Activated CD4-positive, alpha-beta T cell treated with anti-CD3 and anti-CD28 coated beads, Interleukin-2, amount 50 U/mL, for 24 hours (primary cell): ENCODE measurements at regions not wholly inside any gene's neighbourhood (a gene's known extent, or its start where the extent isn't known, plus 50 kb on each side); places are given as distances from the start of the nearest gene placed in this dataset.

ENCODE experiments used
- DNase-seq, 2 donors: peaks; one replicate each; pipeline ENCODE4 v3.0.0-alpha.2; 2020; ENCODE audit warnings: low read depth in 1 of 2, low spot score in 1 of 2

- DNase-seq, result no peak
Measured at GRCh38 chr21:35658242-35658641, 402.1 kb downstream of the SETD4 start.

- DNase-seq, result no peak
Measured at GRCh38 chr21:35652872-35653271, 407.5 kb downstream of the SETD4 start.

GRCh38 chr21:35652196-35652595 is 408.1 kb downstream of the SETD4 start:
- no peak for DNase-seq

- no peak for DNase-seq
Measured at GRCh38 chr21:35651196-35651595, 409.1 kb downstream of the SETD4 start.

- no peak for DNase-seq
Measured at GRCh38 chr21:35649186-35649585, 411.1 kb downstream of the SETD4 start.

GRCh38 chr21:35648512-35648911 is 411.8 kb downstream of the SETD4 start:
- no peak for DNase-seq

GRCh38 chr21:35646606-35647005 is 413.7 kb downstream of the SETD4 start:
- DNase-seq, result no peak

- no peak for DNase-seq
Measured at GRCh38 chr21:35645991-35646390, 414.3 kb downstream of the SETD4 start.

GRCh38 chr21:35644523-35644922 is 415.8 kb downstream of the SETD4 start:
- DNase-seq, result no peak

GRCh38 chr21:35643176-35643575 is 417.1 kb downstream of the SETD4 start:
- DNase-seq, result no peak

GRCh38 chr21:35641271-35642016 is 418.9 kb downstream of the SETD4 start:
- DNase-seq, result no peak

- DNase-seq, result no peak
Measured at GRCh38 chr21:35637431-35637830, 422.9 kb downstream of the SETD4 start.

GRCh38 chr21:35635994-35636393 is 424.3 kb downstream of the SETD4 start:
- no peak for DNase-seq

GRCh38 chr21:35635261-35635660 is 425.1 kb downstream of the SETD4 start:
- no peak for DNase-seq

- no peak for DNase-seq
Measured at GRCh38 chr21:35633501-35633900, 426.8 kb downstream of the SETD4 start.

- no peak for DNase-seq
Measured at GRCh38 chr21:35632711-35633110, 427.6 kb downstream of the SETD4 start.

GRCh38 chr21:35628316-35628715 is 432.0 kb downstream of the SETD4 start:
- DNase-seq, result no peak

GRCh38 chr21:35627462-35627861 is 432.9 kb downstream of the SETD4 start:
- DNase-seq, result no peak

- no peak for DNase-seq
Measured at GRCh38 chr21:35625576-35625975, 434.8 kb downstream of the SETD4 start.

GRCh38 chr21:35624901-35625300 is 435.4 kb downstream of the SETD4 start:
- DNase-seq, result no peak

- DNase-seq, result no peak
Measured at GRCh38 chr21:35622612-35623011, 437.7 kb downstream of the SETD4 start.

GRCh38 chr21:35619184-35619583 is 441.1 kb downstream of the SETD4 start:
- no peak for DNase-seq

- no peak for DNase-seq
Measured at GRCh38 chr21:35617491-35617890, 442.8 kb downstream of the SETD4 start.
